GM18873 (cell line): ENCODE measurements at regions not wholly inside any gene's neighbourhood (a gene's known extent, or its start where the extent isn't known, plus 50 kb on each side); places are given as distances from the start of the nearest gene placed in this dataset.

Experiments
- ATAC-seq: cut with Tn5 transposase; IDR thresholded peaks from one replicate; pipeline ENCODE4 v1.9.1; 2021; ENCODE audit warnings: mild to moderate bottlenecking, moderate library complexity, moderate number of reproducible peaks; ENCODE audit not compliant: unreplicated experiment, low FRiP score

DNA sequence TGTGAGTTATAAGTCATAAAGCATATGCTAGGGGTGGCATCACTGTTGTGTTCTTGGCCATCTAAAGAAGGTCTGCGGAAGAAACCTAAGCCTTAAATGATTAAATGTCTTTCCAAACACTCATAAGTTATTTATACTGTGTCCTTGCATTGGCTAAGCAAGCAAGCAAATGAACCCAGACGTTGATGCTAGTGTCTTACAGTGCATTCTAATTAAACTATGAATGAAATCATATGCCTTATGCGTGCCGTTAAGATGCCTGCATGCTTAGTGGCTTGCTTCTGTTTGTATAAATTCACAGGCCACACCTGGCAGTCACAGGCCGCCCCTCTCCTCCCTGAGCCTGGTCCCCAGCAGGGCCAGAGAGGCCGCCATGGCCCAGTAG lies 49.9 kb downstream of the RIN2 start:
- no peak for ATAC-seq

- ATAC-seq: no peak
Observed at GRCh38 chr20:19808498-19808897, 50.4 kb downstream of the RIN2 start.

DNA sequence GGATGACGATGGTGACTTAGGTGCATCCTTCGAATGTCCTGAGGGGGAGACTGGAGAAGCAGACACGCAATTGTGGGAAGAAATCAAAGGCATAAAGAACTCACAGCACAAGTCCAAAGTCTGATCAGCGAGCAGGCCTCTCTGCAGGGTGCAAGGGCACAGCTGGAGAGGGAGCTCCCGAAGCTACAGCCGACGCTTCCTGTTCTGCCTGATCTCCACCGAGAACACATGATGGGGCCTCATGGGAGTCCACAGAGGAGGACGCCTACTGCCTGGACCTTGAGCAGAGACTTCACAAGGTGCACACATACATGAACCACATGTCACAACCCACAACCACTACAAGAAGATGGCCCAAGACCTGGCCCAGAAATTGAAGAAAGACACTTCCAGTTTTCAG lies 51.4 kb downstream of the RIN2 start:
- no peak for ATAC-seq

GRCh38 chr20:19811231-19811630 lies 53.2 kb downstream of the RIN2 start:
- no peak for ATAC-seq

- no peak for ATAC-seq
Observed at GRCh38 chr20:19812056-19812455, 54.0 kb downstream of the RIN2 start.

DNA sequence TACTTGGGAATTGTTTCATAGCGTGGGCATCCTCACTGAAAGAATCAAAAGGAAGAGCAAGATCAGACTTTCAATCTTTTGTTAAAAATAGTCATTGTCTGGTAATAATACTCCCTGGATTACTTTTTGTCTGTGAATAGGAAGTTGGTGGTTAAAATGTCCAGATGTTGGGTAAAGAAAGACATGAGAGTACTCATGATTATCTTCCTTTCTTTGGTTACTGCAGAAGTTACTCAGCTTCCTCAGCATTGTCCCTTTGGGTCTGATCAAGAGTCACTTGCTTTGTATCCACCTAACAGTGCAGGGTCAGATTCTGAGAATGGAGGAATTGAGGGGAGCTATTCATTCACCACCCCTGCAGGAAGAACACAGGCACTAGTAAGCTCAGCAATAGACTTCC lies 54.6 kb downstream of the RIN2 start:
- ATAC-seq: no peak

GRCh38 chr20:19813846-19814640 lies 56.0 kb downstream of the RIN2 start:
- ATAC-seq: no peak

DNA sequence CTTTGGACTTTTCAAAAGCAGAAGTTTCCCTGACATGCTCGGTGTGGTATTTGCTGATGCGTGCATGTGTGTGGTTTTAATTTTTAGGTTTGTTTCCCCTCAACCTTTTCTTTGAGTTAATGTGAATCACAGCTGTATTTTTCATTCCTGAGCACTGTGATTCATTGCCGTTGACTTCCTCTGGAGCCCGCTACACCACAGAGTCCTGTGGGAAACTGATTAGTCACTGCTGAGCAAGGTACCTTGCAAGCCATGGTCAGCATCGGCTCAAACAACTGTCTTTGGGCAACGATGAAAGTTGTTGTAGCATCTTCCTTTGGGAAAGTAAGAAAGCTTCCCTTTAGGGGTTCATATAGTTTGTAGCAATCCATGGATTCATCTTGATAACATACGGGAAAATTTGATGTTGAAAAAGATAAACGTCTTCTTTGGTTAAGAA lies 57.5 kb downstream of the RIN2 start:
- no peak for ATAC-seq

DNA sequence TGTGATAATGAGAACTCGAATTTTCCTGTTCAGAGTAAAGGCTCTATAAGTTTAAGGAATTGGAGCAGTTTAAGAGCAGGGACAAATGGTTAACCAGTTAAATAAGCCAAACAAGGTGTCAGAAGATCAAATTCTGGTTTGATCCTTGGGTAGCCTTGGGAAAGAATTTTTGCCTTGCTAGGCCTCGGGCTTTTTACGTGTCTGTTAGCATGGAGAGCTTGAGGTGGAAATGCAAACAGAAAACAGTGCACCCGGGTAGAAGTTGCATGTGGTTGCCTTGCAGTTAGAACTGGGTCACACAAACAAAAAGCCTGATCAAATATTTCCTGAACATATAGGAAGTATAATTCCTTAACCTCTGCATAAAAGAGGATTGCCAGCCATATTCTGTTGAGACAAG lies 58.3 kb downstream of the RIN2 start:
- no peak for ATAC-seq

- ATAC-seq: no peak
Observed at GRCh38 chr20:19817017-19817416, 59.0 kb downstream of the RIN2 start.

DNA sequence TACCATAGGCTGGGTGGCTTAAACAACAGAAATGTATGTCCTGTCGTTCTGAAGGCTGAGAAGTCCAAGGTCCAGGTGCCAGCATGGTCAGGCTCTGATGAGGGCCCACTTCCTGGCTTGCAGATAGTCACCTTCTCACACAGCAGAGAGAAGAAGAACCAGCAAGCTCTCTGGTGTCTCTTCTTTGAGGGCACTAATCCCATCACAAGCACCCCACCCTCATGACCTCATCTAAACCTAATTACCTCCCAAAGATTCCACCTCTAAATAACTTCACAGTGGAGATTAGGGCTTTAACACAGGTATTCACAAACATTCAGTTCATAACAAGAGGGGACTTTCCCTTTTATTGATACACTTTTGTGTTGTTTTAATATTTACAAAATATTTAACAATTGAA lies 61.1 kb downstream of the RIN2 start:
- no peak for ATAC-seq

- no peak for ATAC-seq
Observed at GRCh38 chr20:19820555-19821211, 62.6 kb downstream of the RIN2 start.

DNA sequence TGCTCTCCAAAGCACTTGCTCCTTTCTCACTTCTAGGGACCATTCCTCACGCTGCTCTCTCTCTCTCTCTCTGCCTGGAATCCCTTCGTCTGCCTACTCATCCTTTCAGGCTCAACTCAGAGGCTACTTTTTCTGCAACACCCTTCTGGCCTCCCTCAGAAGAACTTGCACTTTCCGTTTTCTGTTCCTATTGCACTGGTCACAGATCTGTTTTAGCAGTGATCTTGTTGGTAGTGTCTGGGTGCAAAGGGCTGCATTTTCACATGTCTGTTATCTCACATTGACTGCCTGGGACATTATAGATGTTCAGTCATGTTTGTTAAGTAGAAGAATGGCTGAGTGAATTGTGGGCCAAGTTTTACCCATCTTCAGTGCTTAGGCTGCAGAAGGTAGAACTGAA lies 63.5 kb downstream of the RIN2 start:
- ATAC-seq: no peak

GRCh38 chr20:19823216-19823615 lies 65.2 kb downstream of the RIN2 start:
- ATAC-seq: no peak

DNA sequence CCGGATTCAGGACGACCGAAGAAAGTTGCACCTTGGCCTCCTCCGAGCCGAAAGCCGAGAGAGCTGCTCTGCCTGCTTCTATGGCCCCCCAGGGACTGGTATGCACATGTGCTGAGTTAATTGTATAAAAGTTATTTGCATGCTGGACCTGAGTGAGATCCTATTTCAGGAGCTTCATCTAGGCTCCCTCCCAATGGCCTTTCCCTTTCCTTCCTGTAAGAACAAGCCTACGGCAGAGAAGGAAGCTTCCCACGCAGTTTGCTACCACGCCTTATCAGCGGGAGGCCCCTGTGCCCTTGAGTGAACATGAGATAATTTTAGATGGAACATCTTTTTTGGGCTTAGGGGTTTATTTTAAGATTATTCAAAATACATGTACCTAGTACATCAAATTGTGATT lies 65.9 kb downstream of the RIN2 start:
- no peak for ATAC-seq

DNA sequence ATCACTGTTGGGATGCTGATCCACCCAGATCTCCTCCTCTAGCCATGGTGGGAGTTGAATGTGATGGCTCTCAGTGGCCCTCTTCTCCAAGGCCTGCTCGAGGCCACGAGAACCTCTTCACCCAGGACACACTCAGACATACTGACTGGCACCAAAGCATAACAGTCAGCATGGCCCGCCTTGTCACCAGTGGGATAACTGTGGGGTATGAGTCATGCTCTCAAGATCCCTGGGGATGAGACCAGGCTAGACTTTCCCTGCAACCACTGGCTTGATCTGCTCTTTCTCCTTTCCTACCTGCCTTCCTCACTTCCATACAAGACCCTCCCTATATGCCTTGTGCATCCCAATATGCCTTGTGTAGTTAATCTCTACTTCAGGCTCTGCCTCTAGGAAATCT lies 66.8 kb downstream of the RIN2 start:
- ATAC-seq: no peak

DNA sequence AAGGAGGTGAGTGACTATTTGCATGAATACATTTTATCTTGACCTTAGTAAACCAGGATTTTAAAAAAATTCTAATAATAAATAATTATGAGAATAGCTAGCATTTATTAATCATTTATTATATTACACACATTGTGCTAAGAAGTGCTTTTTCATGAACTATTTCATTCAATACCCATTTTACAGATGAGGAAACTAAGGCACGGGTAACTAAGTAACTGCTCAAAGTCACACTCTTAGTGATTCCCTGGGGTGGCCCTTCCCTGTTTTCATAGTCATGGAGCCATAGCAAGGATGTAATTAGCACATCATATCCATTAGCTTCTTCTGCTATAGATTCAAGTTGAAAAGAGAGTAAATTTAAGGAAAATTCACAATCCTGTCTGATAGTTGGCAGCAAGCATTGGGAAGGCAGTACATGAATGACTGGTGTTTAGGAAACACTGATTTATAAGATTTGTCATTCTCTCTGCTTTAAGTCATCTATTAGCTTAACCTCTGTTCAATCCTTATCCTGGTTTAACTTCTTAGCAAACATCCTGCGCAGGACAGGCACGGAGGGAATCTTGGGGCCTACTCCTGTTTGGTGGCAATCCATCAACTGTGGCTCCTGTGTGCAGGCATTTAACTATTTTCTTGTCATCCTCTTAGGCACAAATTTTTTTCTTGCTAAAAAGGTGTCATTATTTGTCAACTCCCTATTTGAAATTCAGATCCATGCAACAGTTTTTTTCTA lies 68.3 kb downstream of the RIN2 start:
- no peak for ATAC-seq

DNA sequence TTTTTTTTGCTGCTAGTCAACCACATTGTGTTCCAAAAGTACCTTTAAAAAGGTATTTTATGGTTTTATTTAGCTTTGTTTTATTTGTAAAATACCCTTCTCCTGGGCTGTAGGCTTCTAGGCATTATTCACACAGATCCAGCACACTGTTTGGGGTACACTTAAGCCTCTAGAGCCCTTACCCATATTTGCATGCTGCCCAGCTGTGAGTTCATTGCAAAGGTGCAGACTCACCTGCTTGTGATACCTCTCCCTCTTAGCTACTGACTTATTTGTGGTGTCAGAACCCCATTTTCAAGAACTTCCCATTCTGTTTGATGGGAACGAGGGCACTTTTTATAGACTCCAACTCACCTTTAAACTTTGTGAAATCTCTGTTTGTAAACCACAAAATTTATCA lies 69.8 kb downstream of the RIN2 start:
- no peak for ATAC-seq

DNA sequence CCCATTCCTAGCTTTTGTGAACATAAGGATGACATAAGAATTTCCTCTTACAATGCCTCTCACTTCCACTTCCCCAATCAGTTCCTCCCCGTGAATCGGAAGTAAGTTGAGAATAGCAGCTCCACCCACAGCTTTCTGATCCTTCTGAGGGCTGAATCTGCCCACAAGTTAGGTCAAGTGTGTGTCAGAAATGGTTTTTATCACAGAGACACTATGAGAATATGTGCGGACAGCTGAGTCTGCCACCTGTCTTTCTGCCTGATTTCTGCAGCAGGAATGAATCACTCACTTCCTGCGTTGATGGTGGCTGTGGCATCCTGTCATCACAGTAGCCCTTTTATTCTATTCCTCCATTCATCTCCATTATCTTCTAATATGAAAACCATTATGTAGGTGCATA lies 70.2 kb downstream of the RIN2 start:
- peak; percentile 89 for ATAC-seq

GRCh38 chr20:19830211-19830785 lies 72.2 kb downstream of the RIN2 start:
- ATAC-seq: no peak

DNA sequence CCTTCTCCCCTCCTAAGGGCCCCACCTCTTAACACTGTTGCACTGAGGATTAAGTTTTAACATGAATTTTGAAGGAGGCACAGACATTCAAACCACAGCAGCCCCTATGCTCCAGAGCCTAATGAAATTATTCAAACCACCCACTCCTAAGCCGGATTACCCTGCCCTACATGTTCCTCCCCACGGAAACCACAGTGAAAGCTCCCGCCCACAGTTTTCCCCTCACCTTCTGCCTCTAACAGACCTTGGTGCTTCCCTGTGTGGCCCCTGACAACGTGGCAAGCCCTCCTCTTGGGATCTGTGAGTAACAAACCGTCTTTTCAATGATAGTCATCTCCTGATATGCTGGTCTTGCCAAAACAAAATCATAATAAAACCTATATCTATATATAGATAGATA lies 74.8 kb downstream of the RIN2 start:
- ATAC-seq: no peak
